Right ventricle myocardium inferior (tissue), 1 donor: ENCODE measurements at regions not wholly inside any gene's neighbourhood (a gene's known extent, or its start where the extent isn't known, plus 50 kb on each side); places are given as distances from the start of the nearest gene placed in this dataset.
"Not testable (repeated sequence)": the region's sequence is repeated elsewhere in the genome, so short reads cannot be mapped to it uniquely, and the experiment has no call there.

Experiments used
- ATAC-seq: fragments of 200-7000 bp; cut with Tn5 transposase; one replicate; pipeline ENCODE4 v1.9.1; 2020; ENCODE audit warnings: mild to moderate bottlenecking, moderate library complexity
- DNase-seq: peaks from one replicate; pipeline ENCODE4 v3.0.0; 2021; ENCODE audit errors: missing footprints
- intact Hi-C: fragments of 100-400 bp; cut with DNase I; formaldehyde crosslinking; loops from one replicate; pipeline ENCODE4 v1.11.0; 2022
- donor health status: DM: no; HTN: yes; CAD: no; lungs with severe emphysema.

DNA sequence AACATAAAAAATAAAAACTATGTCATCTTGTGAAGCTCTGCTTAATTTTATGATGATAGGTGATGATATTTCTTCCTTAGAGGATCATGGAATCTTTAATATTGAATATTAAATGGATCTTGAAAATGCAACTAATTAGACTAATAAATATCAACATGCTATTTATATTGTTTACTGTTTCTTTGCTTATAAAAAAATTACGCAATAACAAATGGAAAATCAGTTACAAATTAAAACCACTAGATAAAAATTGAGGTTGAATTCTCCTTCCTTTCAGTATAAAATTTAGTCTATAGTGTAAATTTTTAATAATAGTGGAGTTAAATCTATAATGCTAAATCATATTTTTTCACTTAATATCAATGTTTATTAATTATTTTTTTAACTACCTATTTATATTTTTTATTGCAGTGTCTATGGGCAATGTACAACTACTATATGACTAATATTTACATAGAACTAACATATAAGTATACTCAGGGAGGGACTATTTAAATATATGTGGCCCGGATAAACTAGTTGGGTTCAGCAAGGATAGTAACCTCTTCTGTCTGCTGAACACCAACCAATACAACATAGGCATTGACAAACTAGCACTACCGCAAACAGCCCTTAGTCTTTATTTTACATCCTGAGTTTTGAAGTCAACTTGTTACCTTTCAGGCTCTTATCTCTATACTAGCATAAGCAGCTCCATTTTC is 628.0 kb downstream of the EFNB2 start:
- intact Hi-C loops: no loop called here
- DNase-seq (no peak), ATAC-seq (no peak)

DNA sequence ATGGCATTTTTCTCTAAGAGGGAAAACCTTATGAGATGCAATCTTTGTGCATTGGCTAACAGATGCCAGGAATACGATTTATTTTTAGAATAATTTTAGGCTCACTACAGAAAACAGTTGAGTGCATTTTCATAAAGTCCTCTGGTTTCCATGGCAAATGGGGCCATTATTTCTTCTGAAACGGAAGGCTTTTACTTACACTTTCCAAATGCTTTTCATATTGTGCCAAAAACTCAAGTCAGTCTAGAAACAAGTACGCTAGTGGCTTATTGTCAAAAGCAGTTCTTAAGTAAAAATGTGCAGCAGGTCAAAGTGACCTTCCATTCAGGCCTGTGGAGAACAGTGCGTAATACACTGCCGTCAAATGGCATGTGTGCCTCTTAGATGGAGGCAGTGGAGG is 628.7 kb downstream of the EFNB2 start:
- DNase-seq (no peak), ATAC-seq (no peak)
- intact Hi-C loops: no loop called here

DNA sequence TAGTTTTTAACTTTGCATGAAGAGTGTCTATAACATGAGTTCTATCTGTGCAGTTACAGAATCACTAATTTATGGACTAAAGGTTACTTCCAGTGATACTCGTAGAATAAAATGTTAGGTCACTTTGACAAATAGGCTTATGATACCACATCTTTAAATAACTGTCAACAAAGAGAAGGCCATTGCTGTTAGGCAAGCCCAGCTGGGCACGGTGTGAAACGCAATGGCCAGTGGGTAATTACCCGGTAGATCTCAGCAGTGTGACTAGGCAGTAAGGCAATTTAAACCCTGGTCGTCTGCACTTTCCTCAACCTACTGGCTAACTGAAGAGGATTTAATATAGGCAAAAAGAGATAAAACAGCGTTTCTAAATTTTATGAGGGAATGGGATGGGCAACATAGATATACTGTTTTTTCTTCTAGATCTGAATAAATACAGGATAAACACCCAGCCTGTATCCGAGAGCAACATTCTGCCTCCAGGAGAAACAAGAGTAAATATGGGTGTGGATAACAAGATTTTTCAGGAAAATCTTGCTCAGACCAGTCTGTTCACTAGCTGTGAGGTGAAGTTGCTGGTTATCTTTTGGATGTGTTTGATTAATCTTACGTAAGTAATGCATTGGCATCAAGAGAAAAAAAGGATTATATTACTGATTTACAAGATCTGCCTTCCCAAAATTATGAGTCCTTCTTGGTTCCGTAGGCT is 631.3 kb downstream of the EFNB2 start:
- intact Hi-C loops: no loop called here
- DNase-seq: no peak
- ATAC-seq: no peak

GRCh38 chr13:105902396-105902795 is 633.1 kb downstream of the EFNB2 start:
- no peak for ATAC-seq
- intact Hi-C loops: no loop called here
- DNase-seq: no peak

DNA sequence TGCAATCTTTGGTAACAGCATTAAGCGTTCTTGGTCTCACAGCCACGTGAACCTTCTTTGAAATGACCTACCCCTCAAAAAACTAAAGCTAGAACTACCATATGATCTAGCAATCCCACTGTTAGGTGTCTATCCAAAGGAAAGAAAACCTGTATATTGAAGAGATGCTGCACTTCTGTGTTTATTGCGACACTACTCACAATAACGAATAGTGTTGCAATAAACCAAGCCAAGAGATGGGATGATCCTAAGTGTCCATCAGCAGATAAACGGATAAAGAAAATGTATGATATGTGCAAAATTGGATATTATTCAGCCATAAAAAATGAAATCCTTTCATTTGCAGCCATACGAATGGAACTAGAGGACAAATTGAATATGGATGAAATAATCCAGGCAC is 637.9 kb downstream of the EFNB2 start:
- ATAC-seq: no peak
- intact Hi-C loops: no loop called here
- no peak for DNase-seq

GRCh38 chr13:105894697-105895096 is 640.8 kb downstream of the EFNB2 start:
- intact Hi-C loops: no loop called here
- DNase-seq: no peak
- ATAC-seq: no peak

- DNase-seq (no peak), ATAC-seq (no peak)
- intact Hi-C loops: no loop called here
These were observed 645.0 kb downstream of the EFNB2 start for GRCh38 chr13:105890509-105890908.

- no peak for ATAC-seq
- intact Hi-C loops: no loop called here
- no peak for DNase-seq
These were observed 657.3 kb downstream of the EFNB2 start for GRCh38 chr13:105878119-105878700.

- no peak for DNase-seq
- ATAC-seq: no peak
- intact Hi-C loops: no loop called here
These were observed 660.6 kb downstream of the EFNB2 start for GRCh38 chr13:105874814-105875213.

- no peak for ATAC-seq
- DNase-seq: no peak
- intact Hi-C loops: no loop called here
These were observed 663.7 kb downstream of the EFNB2 start for GRCh38 chr13:105871768-105872167.

GRCh38 chr13:105871326-105871725 is 664.1 kb downstream of the EFNB2 start:
- ATAC-seq (no peak), DNase-seq (no peak)
- intact Hi-C loops: no loop called here

DNA sequence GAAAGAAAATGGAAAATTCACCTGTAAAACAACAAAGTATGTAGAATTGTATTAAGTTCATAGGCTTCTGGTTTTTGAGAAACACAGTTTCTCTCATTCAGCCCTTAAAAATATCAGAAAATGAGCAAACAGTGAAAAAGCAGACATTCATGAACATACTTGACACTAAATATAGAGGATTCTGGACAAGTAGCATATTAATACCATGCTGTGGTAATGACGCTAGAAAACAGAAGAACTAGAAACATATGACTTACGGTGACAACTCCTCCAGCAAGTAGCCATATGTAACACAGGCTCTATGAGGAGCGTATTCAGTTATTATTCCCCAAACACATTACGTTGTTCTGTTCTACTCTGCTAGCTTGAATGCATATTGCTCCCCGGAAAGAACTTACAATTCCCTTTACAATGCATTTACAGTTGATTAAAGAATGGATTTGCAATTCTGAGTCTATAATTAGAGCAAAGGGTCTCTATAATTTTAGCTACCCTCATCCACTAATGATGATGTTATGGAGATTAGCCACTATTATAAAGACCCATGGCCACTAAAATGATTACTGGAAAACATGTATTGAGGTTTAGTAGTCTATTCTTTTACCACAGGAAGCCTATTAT is 672.1 kb downstream of the EFNB2 start:
- intact Hi-C loops: no loop called here
- ATAC-seq: no peak

DNA sequence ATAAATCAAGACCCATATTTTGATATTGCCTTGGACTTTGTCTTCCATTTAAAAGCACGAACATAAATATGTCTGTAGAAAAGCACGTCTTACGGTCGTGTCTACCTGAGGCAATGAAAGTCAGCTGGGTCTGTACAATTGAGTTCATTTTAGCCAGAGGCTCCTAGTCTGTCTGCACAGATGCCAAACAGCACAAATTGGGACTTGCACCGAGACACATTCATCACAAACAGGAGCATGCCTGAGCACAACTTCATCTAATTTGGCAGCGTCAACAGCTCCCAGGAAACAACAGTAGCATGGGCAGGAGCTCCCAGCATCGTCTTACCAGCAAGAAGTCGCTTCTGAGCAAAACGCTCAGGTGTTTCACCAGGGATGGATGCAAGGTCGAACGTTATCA is 687.0 kb downstream of the EFNB2 start:
- ATAC-seq: no peak
- intact Hi-C loops: no loop called here
- DNase-seq: no peak

More for the DNA sequence above, 672.1 kb downstream of the EFNB2 start:
- no peak for DNase-seq

DNA sequence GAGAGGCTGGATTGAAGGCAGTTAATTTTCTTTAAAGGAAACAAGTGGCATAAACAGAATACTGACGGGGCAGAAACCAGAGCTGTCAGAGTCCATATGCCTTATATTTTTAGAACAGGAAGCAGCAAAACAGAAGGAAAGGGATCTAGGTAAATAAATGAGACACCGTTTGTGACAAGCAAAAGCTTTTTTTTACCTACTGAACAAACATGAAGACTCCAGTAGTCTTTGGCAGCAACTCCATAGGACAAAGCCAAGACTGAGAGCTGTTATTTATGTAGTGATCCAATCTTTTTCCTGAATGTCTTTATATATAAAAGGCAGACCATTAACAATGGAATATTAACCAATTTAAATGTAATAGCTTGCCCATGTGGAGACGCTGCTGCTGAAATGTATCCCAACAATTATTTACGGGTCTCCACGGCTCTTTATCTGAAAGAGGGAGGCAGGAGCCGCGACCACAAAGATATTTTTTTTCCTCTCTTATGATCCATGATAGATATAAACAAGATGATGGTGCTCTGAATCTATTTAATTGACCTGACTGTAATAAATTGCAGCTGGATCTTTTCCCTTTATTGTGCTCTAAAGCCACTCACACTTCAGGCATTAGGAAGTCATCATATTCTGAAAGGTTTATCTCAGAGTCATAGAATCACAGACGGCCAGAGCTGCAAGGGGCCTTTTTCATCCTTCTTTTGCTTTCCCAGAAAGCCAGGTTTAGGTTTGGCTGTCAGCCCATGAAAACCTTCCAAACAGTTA is 687.8 kb downstream of the EFNB2 start:
- intact Hi-C loops: no loop called here
- no peak for ATAC-seq
- DNase-seq: no peak

GRCh38 chr13:105846923-105847322 is 688.5 kb downstream of the EFNB2 start:
- DNase-seq: no peak
- ATAC-seq: no peak
- intact Hi-C loops: no loop called here

DNA sequence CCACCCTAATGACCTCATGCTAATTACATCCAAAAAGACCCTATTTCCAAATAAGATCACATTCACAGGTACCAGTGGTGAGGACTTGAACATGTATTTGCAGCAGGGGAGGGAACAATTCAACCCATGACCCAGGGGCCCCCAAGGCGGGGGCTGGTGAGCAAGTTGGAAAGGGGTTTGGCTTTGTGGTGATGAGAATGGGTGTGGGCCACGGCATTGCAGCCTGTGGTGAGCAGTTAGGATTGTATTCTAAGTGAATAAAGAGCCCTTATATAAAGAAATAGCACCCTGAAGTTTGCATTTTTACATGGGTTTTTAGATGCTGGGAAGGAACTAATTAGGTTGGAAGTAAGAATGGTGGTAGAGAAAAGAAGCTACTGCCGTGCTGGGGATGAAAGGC is 694.2 kb downstream of the EFNB2 start:
- intact Hi-C loops: no loop called here
- ATAC-seq (no peak), DNase-seq (no peak)

- DNase-seq (no peak), ATAC-seq (no peak)
- intact Hi-C loops: no loop called here
These were observed 697.2 kb downstream of the EFNB2 start for GRCh38 chr13:105838231-105838630.

DNA sequence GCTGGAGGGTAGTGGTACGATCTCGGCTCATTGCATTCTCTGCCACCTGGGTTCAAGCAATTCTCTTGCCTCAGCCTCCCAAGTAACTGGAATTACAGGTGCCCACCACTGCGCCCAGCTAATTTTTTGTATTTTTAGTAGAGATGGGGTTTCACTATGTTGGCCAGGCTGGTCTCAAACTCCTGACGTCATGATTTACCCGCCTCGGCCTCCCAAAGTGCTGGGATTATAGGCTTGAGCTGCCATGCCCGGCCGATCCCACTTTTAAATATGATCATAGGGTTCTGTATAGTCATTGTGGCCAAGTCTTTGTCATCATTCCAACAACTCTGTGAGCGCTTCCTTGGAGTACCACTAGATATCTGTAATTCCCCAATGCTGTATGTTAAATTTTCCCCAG is 698.2 kb downstream of the EFNB2 start:
- ATAC-seq, intact Hi-C loops, DNase-seq: not testable (repeated sequence)

DNA sequence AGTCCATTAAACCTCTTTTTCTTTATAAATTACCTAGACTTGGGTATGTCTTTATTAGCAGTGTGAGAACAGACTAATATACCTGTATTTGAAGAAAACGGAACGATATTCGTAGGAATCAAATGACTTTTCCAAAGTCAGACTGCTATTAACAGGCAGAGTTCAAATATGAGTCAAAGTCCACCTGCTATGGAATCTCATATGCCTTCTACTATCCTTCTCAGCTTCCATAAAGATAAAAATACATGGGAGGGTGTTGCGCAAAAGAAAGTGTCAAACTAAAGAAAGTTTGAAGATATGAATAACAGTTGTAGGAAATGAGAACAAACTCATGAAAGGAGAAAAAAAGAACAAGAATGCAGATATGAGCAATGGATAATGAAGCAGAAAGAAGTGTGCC is 704.6 kb downstream of the EFNB2 start:
- intact Hi-C loops: no loop called here
- DNase-seq (no peak), ATAC-seq (no peak)
